ENCODE measurements at regions not wholly inside any gene's neighbourhood (a gene's known extent, or its start where the extent isn't known, plus 50 kb on each side); places are given as distances from the start of the nearest gene placed in this dataset.

GRCh38 chr7:25512061-25512687 lies 283.9 kb upstream of the NPVF start:
- H3K4me3 ChIP-seq, result no peak overlapping the region

GRCh38 chr7:25515633-25516275 lies 287.5 kb upstream of the NPVF start:
- 93 to 97% methylated on average over 1 of the region's 1 CpG for WGBS, 2 donors
- no peak for DNase-seq
- intact Hi-C loops (cut with DNase I), result no loop called here

More at GRCh38 chr7:25512061-25512687, 283.9 kb upstream of the NPVF start:
- no peak for TF ChIP-seq EP300 (IDR thresholded peaks at IDR 0.05)
- no peak for TF ChIP-seq POLR2AphosphoS5 (IDR thresholded peaks at IDR 0.05)
- no peak for DNase-seq
- WGBS, 2 donors, result 57 to 75% methylated on average over 5 of the region's 5 CpGs
- intact Hi-C loops (cut with DNase I), result no loop called here
- Histone ChIP-seq H3K9me3 (no peaks in the 10 kb centered on the region), H3K36me3 (no peaks in the 10 kb centered on the region), H3K4me1 (no peaks in the 10 kb centered on the region), H3K27me3 (no peaks in the 10 kb centered on the region), H3K27ac (no peak overlapping the region)

DNA sequence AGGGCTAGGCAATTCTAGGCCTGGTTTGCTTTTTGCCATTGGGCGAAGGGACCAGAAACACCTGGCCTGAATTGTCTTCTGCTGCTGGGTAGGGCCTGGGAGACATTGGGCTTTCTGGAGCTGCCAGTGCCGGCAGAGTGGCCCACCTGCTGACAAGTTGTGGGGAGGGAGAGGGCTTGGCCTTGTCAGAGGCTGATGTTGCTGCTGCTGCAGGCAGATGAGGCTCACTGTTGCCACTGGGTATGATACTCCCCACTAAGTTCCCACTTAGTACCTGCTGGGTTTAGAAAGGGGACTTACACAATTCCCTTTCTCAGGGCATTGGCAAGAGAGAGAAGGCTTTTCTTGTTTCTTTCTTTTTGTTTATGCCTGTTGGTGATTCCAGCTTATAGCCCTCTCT lies 289.6 kb upstream of the NPVF start:
- DNase-seq, result no peak
- TF ChIP-seq EP300 (IDR thresholded peaks at IDR 0.05), result no peak
- TF ChIP-seq CTCF (IDR thresholded peaks at IDR 0.05), result no peak
- no peak for TF ChIP-seq POLR2A (IDR thresholded peaks at IDR 0.05)
- TF ChIP-seq POLR2AphosphoS5 (IDR thresholded peaks at IDR 0.05), result no peak
- intact Hi-C loops (cut with DNase I), result no loop called here
- Histone ChIP-seq H3K27ac (no peak overlapping the region), H3K4me1 (no peaks in the 10 kb centered on the region), H3K36me3 (no peaks in the 10 kb centered on the region), H3K9me3 (no peaks in the 10 kb centered on the region), H3K4me3 (no peak overlapping the region), H3K27me3 (no peaks in the 10 kb centered on the region)
- 93 to 94% methylated on average over 2 of the region's 2 CpGs for WGBS, 2 donors

More at GRCh38 chr7:25515633-25516275, 287.5 kb upstream of the NPVF start:
- TF ChIP-seq CTCF (IDR thresholded peaks at IDR 0.05) (no peak), POLR2AphosphoS5 (IDR thresholded peaks at IDR 0.05) (no peak), POLR2A (IDR thresholded peaks at IDR 0.05) (no peak), EP300 (IDR thresholded peaks at IDR 0.05) (no peak)
- Histone ChIP-seq H3K27me3 (no peaks in the 10 kb centered on the region), H3K4me1 (no peaks in the 10 kb centered on the region), H3K36me3 (no peaks in the 10 kb centered on the region), H3K9me3 (no peaks in the 10 kb centered on the region), H3K4me3 (no peak overlapping the region), H3K27ac (no peak overlapping the region)

- H3K4me3 ChIP-seq, result no peak overlapping the region
- whole genome bisulfite sequencing, 2 donors, result 58 to 88% methylated on average over 5 of the region's 5 CpGs
- H3K27me3 ChIP-seq, result no peaks in the 10 kb centered on the region
- H3K9me3 ChIP-seq, result no peaks in the 10 kb centered on the region
- no peak for DNase-seq
- H3K36me3 ChIP-seq, result no peaks in the 10 kb centered on the region
- intact Hi-C loops (cut with DNase I), result no loop called here
- H3K4me1 ChIP-seq, result no peaks in the 10 kb centered on the region
- no peak overlapping the region for H3K27ac ChIP-seq
- TF ChIP-seq EP300 (IDR thresholded peaks at IDR 0.05) (no peak), CTCF (IDR thresholded peaks at IDR 0.05) (no peak), POLR2A (IDR thresholded peaks at IDR 0.05) (no peak), POLR2AphosphoS5 (IDR thresholded peaks at IDR 0.05) (no peak)
Measured at GRCh38 chr7:25520017-25520416, 291.7 kb upstream of the NPVF start.

- intact Hi-C loops (cut with DNase I), result no loop called here
- TF ChIP-seq EP300 (IDR thresholded peaks at IDR 0.05), result no peak
- no peak for TF ChIP-seq CTCF (IDR thresholded peaks at IDR 0.05)
- TF ChIP-seq POLR2AphosphoS5 (IDR thresholded peaks at IDR 0.05), result no peak
- TF ChIP-seq POLR2A (IDR thresholded peaks at IDR 0.05), result no peak
- no peak for DNase-seq
- no peaks in the 10 kb centered on the region for H3K9me3 ChIP-seq
- WGBS, 2 donors, result 83 to 94% methylated on average over 6 of the region's 6 CpGs
- no peaks in the 10 kb centered on the region for H3K4me1 ChIP-seq
- no peaks in the 10 kb centered on the region for H3K36me3 ChIP-seq
- H3K27ac ChIP-seq, result no peak overlapping the region
- H3K27me3 ChIP-seq, result no peaks in the 10 kb centered on the region
- no peak overlapping the region for H3K4me3 ChIP-seq
Measured at GRCh38 chr7:25520516-25520915, 292.2 kb upstream of the NPVF start.

Data from sigmoid colon (tissue), 6 donors.